Activated CD8-positive, alpha-beta T cell treated with anti-CD3 and anti-CD28 coated beads, Interleukin-2, amount 10 ng/mL, durations not matched to agents 7 days and 5 days (primary cell): ENCODE measurements at regions not wholly inside any gene's neighbourhood (a gene's known extent, or its start where the extent isn't known, plus 50 kb on each side); places are given as distances from the start of the nearest gene placed in this dataset.
"Not testable (repeated sequence)": the region's sequence is repeated elsewhere in the genome, so short reads cannot be mapped to it uniquely, and the experiment has no call there.

Source experiments
- ATAC-seq: fragments of 150-1000 bp; cut with Tn5 transposase; one replicate; pipeline ENCODE4 v1.10.0; 2021; ENCODE audit warnings: moderate library complexity
- CTCF ChIA-PET: fragments of 350-600 bp; sonication (Branson Sonifier 250); formaldehyde crosslinking; loops from one replicate; lab custom pipeline; 2021; ENCODE audit warnings: antibody characterized with exemption; lab: Charles Lee
- POLR2A ChIA-PET: fragments of 350-600 bp; sonication (Branson Sonifier 250); formaldehyde crosslinking; loops from one replicate; lab custom pipeline; 2021; ENCODE audit warnings: antibody characterized with exemption; lab: Charles Lee
- DNase-seq: peaks from one replicate; pipeline ENCODE4 v3.0.0-alpha.2; 2020
- H3K27ac Mint-ChIP-seq: one replicate; pipeline ENCODE4 v1.8.0; 2021; ENCODE audit warnings: mild to moderate bottlenecking, mixed read lengths
- H3K27me3 Mint-ChIP-seq: one replicate; pipeline ENCODE4 v1.8.0; 2021; ENCODE audit warnings: low read depth, mixed read lengths
- H3K36me3 Mint-ChIP-seq: one replicate; pipeline ENCODE4 v1.8.0; 2021; ENCODE audit warnings: low read depth, mixed read lengths
- H3K4me1 Mint-ChIP-seq: one replicate; pipeline ENCODE4 v1.8.0; 2021; ENCODE audit warnings: low read depth, mixed read lengths
- H3K4me3 Mint-ChIP-seq: one replicate; pipeline ENCODE4 v1.8.0; 2021; ENCODE audit warnings: mild to moderate bottlenecking, mixed read lengths
- H3K9me3 Mint-ChIP-seq: one replicate; pipeline ENCODE4 v1.8.0; 2022; ENCODE audit warnings: mixed read lengths; ENCODE audit not compliant: insufficient read depth

DNA sequence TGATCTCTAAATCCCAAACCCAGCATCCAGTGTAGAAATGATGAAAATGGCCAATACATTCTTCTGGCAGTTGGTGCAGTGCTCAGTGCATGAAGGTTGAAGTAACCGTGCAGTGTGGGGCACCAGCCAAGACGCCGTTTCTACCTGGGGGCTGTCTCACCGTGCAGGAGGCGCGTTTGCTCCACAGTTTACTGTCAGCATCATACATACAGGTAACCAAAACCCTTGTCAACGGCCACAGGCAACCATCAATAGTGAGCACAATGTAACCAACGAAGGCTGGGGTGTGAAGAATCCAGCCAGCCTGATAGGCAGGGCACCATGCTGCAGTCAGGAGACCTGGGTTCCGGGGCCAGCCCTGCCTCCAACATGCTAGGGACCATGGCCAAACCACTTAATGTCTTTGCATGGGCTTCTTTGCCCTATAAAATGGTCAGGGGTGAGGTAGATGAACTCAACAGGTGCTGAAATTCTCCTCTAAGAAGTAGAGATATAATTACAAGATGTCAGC, 127.5 kb upstream of the ID2 start:
- no peak overlapping the region for H3K4me3 Mint-ChIP-seq
- CTCF ChIA-PET = interaction anchor here (1.4 kb wide), 1 partner anchor 72 kb away, joined by 3 read pairs; no protein-coding TSS in a partner anchor
- POLR2A ChIA-PET = interaction anchor here (0.6 to 0.8 kb wide), 2 partner anchors 128 to 445 kb away, joined by 3 to 4 read pairs; partner anchors contain the start of gene ID2
- H3K27me3 Mint-ChIP-seq = peaks cover 2% of the 10 kb centered on the region
- no peak for DNase-seq
- no peak overlapping the region for H3K27ac Mint-ChIP-seq
- H3K4me1 Mint-ChIP-seq = peaks cover 19% of the 10 kb centered on the region
- H3K36me3 Mint-ChIP-seq = peaks cover 15% of the 10 kb centered on the region
- peaks cover 17% of the 10 kb centered on the region for H3K9me3 Mint-ChIP-seq
- no peak for ATAC-seq

- H3K27me3 Mint-ChIP-seq = peaks cover 2% of the 10 kb centered on the region
- CTCF ChIA-PET = no interaction called here
- H3K36me3 Mint-ChIP-seq = peaks cover 15% of the 10 kb centered on the region
- ATAC-seq (no peak), DNase-seq (no peak)
- no peak overlapping the region for H3K4me3 Mint-ChIP-seq
- peaks cover 19% of the 10 kb centered on the region for H3K4me1 Mint-ChIP-seq
- no peak overlapping the region for H3K27ac Mint-ChIP-seq
- peaks cover 19% of the 10 kb centered on the region for H3K9me3 Mint-ChIP-seq
- POLR2A ChIA-PET = no interaction called here
Observed at GRCh38 chr2:8555543-8555942, 126.3 kb upstream of the ID2 start.

DNA sequence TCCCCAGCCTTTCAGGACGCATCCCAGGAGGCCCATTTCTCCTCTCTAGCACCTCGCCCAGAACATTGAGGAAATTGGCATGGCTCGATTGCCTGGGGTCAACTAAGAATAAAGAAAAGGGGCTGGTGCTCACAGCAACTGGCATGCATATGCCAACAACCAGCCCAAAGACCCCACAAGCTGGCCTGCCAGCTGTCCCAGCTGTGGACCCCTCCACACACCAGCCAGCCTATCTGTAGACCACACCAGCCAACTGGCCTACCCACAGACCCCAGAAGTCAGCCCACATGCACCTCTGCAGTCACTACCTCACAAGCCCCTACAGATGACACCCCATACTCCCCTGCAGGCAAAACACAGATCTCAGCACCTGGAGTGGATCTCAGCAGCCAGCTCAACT, 123.8 kb upstream of the ID2 start:
- Mint-ChIP-seq H3K4me1 (peaks cover 2% of the 10 kb centered on the region), H3K9me3 (peaks cover 27% of the 10 kb centered on the region), H3K27me3 (peaks cover 2% of the 10 kb centered on the region), H3K36me3 (peaks cover 21% of the 10 kb centered on the region), H3K4me3 (no peak overlapping the region), H3K27ac (no peak overlapping the region)
- POLR2A ChIA-PET = no interaction called here
- CTCF ChIA-PET = no interaction called here
- no peak for DNase-seq
- ATAC-seq = no peak

DNA sequence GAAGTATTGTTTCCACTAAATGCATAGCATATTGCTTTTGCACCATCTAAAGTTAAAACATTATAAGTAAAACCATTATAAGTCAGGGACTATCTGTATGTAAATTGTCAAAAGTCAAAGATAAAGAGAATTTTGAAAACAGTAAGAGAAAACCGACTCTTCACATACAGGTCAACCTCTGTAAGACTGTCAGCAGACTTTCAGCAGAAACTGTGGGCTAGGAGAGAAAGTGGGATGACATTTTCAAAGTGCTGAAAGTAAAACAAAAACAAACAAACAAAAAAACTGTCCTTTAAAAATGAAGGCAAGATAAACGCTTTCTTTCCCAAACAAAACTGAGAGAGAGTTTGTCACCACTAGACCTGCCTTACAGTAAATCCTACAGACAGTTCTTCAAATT, 122.9 kb upstream of the ID2 start:
- peaks cover 27% of the 10 kb centered on the region for H3K9me3 Mint-ChIP-seq
- CTCF ChIA-PET = interaction anchor here (0.5 to 2.1 kb wide), 4 partner anchors 9 to 1156 kb away, joined by 3 to 8 read pairs (median 4); no protein-coding TSS in a partner anchor
- H3K27me3 Mint-ChIP-seq = peaks cover 2% of the 10 kb centered on the region
- H3K4me1 Mint-ChIP-seq = peaks cover 6% of the 10 kb centered on the region
- ATAC-seq (no peak), DNase-seq (no peak)
- H3K36me3 Mint-ChIP-seq = peaks cover 21% of the 10 kb centered on the region
- no peak overlapping the region for H3K4me3 Mint-ChIP-seq
- POLR2A ChIA-PET = no interaction called here
- H3K27ac Mint-ChIP-seq = no peak overlapping the region

GRCh38 chr2:8559805-8560204, 122.1 kb upstream of the ID2 start:
- CTCF ChIA-PET = interaction anchor here (0.7 to 2.1 kb wide), 4 partner anchors 10 to 226 kb away, joined by 3 to 8 read pairs (median 4); no protein-coding TSS in a partner anchor
- Mint-ChIP-seq H3K9me3 (peaks cover 27% of the 10 kb centered on the region), H3K4me3 (no peak overlapping the region), H3K4me1 (peaks cover 14% of the 10 kb centered on the region), H3K27ac (no peak overlapping the region), H3K27me3 (peaks cover 2% of the 10 kb centered on the region), H3K36me3 (peaks cover 21% of the 10 kb centered on the region)
- DNase-seq (no peak), ATAC-seq (no peak)
- POLR2A ChIA-PET = interaction anchor here (1.1 kb wide), 1 partner anchor 17 kb away, joined by 3 read pairs; no protein-coding TSS in a partner anchor

- H3K9me3 Mint-ChIP-seq = peaks cover 27% of the 10 kb centered on the region
- peaks cover 21% of the 10 kb centered on the region for H3K36me3 Mint-ChIP-seq
- DNase-seq, H3K27me3 Mint-ChIP-seq, POLR2A ChIA-PET, H3K27ac Mint-ChIP-seq, ATAC-seq, H3K4me3 Mint-ChIP-seq, CTCF ChIA-PET: not testable (repeated sequence)
- peaks cover 14% of the 10 kb centered on the region for H3K4me1 Mint-ChIP-seq
Observed at GRCh38 chr2:8561692-8562091, 120.2 kb upstream of the ID2 start.

DNA sequence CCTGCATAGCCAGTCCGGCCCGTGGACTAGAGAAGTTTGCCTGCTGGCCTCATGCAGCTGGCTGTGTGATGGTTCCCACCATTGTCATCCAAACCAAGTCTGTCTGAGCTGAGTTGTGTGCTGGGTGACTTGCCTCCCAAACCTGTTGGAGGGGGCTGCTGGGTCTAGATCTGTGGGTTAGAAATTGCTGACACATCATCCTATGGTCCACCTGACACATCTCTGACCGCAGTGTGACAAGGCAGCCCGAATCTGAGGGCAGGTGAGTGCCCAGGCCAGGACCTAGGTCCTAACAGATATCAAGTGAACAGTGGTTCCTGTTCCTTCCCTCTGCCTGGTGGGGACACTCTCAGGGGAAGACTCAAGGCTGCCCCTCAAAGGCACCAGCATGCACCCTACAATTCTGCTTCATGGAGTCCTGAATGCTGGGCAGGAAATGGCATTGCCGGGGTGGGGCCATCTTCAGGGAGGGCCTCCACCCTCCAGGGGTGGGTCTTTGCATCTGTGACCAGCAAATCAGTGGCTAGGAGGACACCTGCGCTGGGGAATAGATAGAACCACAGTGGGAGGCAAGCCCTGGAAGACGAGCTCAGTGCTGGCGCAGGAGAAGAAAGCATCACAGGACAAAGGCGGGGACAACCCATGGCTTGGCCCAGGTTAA, 117.9 kb upstream of the ID2 start:
- Mint-ChIP-seq H3K9me3 (peaks cover 14% of the 10 kb centered on the region), H3K27me3 (peaks cover 3% of the 10 kb centered on the region), H3K4me3 (no peak overlapping the region), H3K36me3 (peaks cover 8% of the 10 kb centered on the region), H3K4me1 (peaks cover 12% of the 10 kb centered on the region), H3K27ac (no peak overlapping the region)
- no peak for ATAC-seq
- POLR2A ChIA-PET = interaction anchor here (0.7 kb wide), 1 partner anchor 117 kb away, joined by 3 read pairs; no protein-coding TSS in a partner anchor
- DNase-seq = no peak
- CTCF ChIA-PET = no interaction called here

GRCh38 chr2:8564475-8564874, 117.4 kb upstream of the ID2 start:
- no peak for DNase-seq
- H3K4me3 Mint-ChIP-seq = no peak overlapping the region
- peaks cover 6% of the 10 kb centered on the region for H3K36me3 Mint-ChIP-seq
- POLR2A ChIA-PET = interaction anchor here (0.7 kb wide), 1 partner anchor 117 kb away, joined by 3 read pairs; no protein-coding TSS in a partner anchor
- peaks cover 9% of the 10 kb centered on the region for H3K9me3 Mint-ChIP-seq
- H3K27ac Mint-ChIP-seq = no peak overlapping the region
- CTCF ChIA-PET = no interaction called here
- ATAC-seq = no peak
- H3K4me1 Mint-ChIP-seq = peaks cover 12% of the 10 kb centered on the region
- peaks cover 5% of the 10 kb centered on the region for H3K27me3 Mint-ChIP-seq

GRCh38 chr2:8565399-8566154, 116.3 kb upstream of the ID2 start:
- ChIA-PET CTCF (interaction anchor here (0.8 kb wide), 1 partner anchor 10 kb away, joined by 3 read pairs; no protein-coding TSS in a partner anchor), POLR2A (no interaction called here)
- Mint-ChIP-seq H3K4me3 (no peak overlapping the region), H3K27me3 (peaks cover 11% of the 10 kb centered on the region), H3K4me1 (peaks cover 12% of the 10 kb centered on the region), H3K36me3 (peaks cover 6% of the 10 kb centered on the region), H3K27ac (no peak overlapping the region), H3K9me3 (peaks cover 8% of the 10 kb centered on the region)
- ATAC-seq (no peak), DNase-seq (no peak)

DNA sequence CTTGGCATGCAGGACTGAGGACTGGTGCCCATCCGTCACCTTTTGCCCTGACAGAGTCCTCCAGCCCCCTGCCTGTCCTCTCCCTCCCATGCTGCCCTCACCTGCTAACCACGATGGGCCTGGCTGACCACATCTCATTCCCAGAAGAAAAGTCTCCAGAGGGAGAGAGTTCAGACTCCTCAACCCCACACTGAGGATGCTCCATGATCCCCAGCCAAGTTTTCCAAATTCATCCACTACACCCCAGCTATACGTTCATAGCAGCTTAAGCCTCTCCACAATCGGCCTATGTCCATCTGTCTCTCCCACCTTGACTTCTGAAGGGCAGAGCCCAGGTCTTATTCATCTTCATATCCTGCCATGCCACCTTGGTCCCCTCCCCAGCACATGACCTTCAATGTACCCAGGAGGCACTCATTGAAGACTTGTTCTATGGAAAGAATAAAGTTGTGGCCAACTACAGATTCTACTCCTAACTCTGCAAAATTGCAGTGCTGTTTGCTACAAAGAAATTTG, 115.6 kb upstream of the ID2 start:
- peaks cover 8% of the 10 kb centered on the region for H3K9me3 Mint-ChIP-seq
- H3K27ac Mint-ChIP-seq = no peak overlapping the region
- H3K27me3 Mint-ChIP-seq = peaks cover 11% of the 10 kb centered on the region
- peaks cover 3% of the 10 kb centered on the region for H3K36me3 Mint-ChIP-seq
- H3K4me1 Mint-ChIP-seq = peaks cover 12% of the 10 kb centered on the region
- POLR2A ChIA-PET = no interaction called here
- DNase-seq (no peak), ATAC-seq (no peak)
- no peak overlapping the region for H3K4me3 Mint-ChIP-seq
- CTCF ChIA-PET = no interaction called here

GRCh38 chr2:8566774-8567468, 114.9 kb upstream of the ID2 start:
- peaks cover 11% of the 10 kb centered on the region for H3K27me3 Mint-ChIP-seq
- H3K36me3 Mint-ChIP-seq = peaks cover 1% of the 10 kb centered on the region
- H3K4me3 Mint-ChIP-seq = no peak overlapping the region
- DNase-seq (no peak), ATAC-seq (no peak)
- H3K27ac Mint-ChIP-seq = no peak overlapping the region
- ChIA-PET CTCF (no interaction called here), POLR2A (no interaction called here)
- H3K9me3 Mint-ChIP-seq = peaks cover 5% of the 10 kb centered on the region
- H3K4me1 Mint-ChIP-seq = peaks cover 18% of the 10 kb centered on the region
